ENCODE measurements at regions not wholly inside any gene's neighbourhood (a gene's known extent, or its start where the extent isn't known, plus 50 kb on each side); places are given as distances from the start of the nearest gene placed in this dataset.

DNA sequence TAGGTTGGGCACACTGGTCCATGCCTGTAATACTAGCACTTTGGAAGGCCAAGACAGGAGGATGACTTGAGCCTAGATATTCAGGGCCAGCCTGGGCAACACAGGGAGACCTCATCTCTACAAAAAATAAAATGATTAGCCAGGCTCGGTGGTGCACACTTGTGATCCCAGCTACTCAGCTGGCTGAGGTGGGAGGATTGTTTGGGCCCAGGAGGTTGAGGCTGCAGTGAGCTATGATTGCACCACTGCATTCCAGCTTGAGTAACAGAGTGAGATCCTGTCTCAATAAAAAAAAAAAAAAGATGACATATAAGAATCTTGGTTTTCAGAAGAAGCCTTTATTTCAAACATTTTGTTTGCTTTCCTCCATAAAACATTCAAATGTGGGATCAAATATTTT is 178.0 kb downstream of the LIG4 start:
- POLR2A ChIA-PET = no interaction called here
- intact Hi-C loops (cut with micrococcal nuclease) = no loop called here

More for the DNA sequence above, 178.0 kb downstream of the LIG4 start:
- Histone ChIP-seq H3K4me1 (ENCODE audit: control insufficient read depth in 1 of 2, insufficient read depth in 2 of 2, low read length in 2 of 2) (no peaks in the 10 kb centered on the region), H3K79me2 (ENCODE audit: insufficient read depth, low read length) (no peaks in the 10 kb centered on the region), H3K36me3 (ENCODE audit: control insufficient read depth in 1 of 2, insufficient read depth in 2 of 2, low read length in 2 of 2) (no peaks in the 10 kb centered on the region), H4K20me1 (ENCODE audit: insufficient read depth) (no peaks in the 10 kb centered on the region), H2AFZ (ENCODE audit: low read depth, low read length, poor library complexity, severe bottlenecking) (no peak overlapping the region), H3K9ac (ENCODE audit: low read length) (no peak overlapping the region), H3K4me2 (ENCODE audit: low read length) (no peak overlapping the region), H3K27ac (ENCODE audit: low read depth, low read length) (no peak overlapping the region), H3K4me3 (replicated peaks in 1 of 2; ENCODE audit: low read depth in 1 of 2, low read length in 2 of 2) (no peak overlapping the region), H3K9me2 (ENCODE audit: insufficient read depth) (no peaks in the 10 kb centered on the region), H3K9me3 (ENCODE audit: control insufficient read depth in 1 of 2, insufficient read depth in 1 of 2, low read depth in 1 of 2, low read length in 2 of 2) (no peaks in the 10 kb centered on the region; a peak in 2 of 4 replicates), H3K27me3 (ENCODE audit: insufficient read depth, low read length) (no peaks in the 10 kb centered on the region)
- ChIA-PET CTCF (no interaction called here), RAD21 (ENCODE audit: low non-redundant PET in 1 of 2, low total read pairs in 2 of 2, uncharacterized antibody in 2 of 2, unreplicated experiment in 2 of 2) (no interaction called here)
- BruUV-seq (replicated peaks) = no TSS peak
- DNase-seq (ENCODE audit: low read depth, low spot score) (no peak), ATAC-seq (no peak)
- TF ChIP-seq ATF3 (IDR thresholded peaks at IDR 0.05) (no peak), POLR2AphosphoS5 (IDR thresholded peaks at IDR 0.05; ENCODE audit: low read depth, low read length) (no peak), ELF1 (IDR thresholded peaks at IDR 0.05; ENCODE audit: borderline replicate concordance, low read depth) (no peak), POLR2A (IDR thresholded peaks at IDR 0.05; ENCODE audit: borderline replicate concordance, extremely low read depth, insufficient read depth, insufficient read length) (no peak), TCF7L2 (IDR thresholded peaks at IDR 0.05; ENCODE audit: borderline replicate concordance, extremely low read depth, insufficient read depth, insufficient read length) (no peak), YY1 (IDR thresholded peaks at IDR 0.05; ENCODE audit: extremely low read depth, insufficient replicate concordance, low read depth, low read length) (no peak), REST (IDR thresholded peaks at IDR 0.05; ENCODE audit: low read depth) (no peak), FOSL1 (IDR thresholded peaks at IDR 0.05; ENCODE audit: low read depth) (no peak), SP1 (IDR thresholded peaks at IDR 0.05; ENCODE audit: low read depth) (no peak), CEBPB (IDR thresholded peaks at IDR 0.05; ENCODE audit: low read depth) (no peak), ZFX (IDR thresholded peaks at IDR 0.05) (no peak), RAD21 (IDR thresholded peaks at IDR 0.05; ENCODE audit: low read depth) (no peak), EZH2 (IDR thresholded peaks at IDR 0.05) (no peak), JUND (IDR thresholded peaks at IDR 0.05) (no peak), SIN3A (IDR thresholded peaks at IDR 0.05; ENCODE audit: low read depth) (no peak), SRF (IDR thresholded peaks at IDR 0.05; ENCODE audit: low read depth) (no peak), EGR1 (IDR thresholded peaks at IDR 0.05; ENCODE audit: low read depth) (no peak), ZNF274 (IDR thresholded peaks at IDR 0.05; ENCODE audit: low read depth, low read length) (no peak)
- TF ChIP-seq, protein P1, sequence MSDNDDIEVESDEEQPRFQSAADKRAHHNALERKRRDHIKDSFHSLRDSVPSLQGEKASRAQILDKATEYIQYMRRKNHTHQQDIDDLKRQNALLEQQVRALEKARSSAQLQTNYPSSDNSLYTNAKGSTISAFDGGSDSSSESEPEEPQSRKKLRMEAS (IDR thresholded peaks at IDR 0.05) = no peak
